Colonic mucosa (tissue), 4 donors: ENCODE measurements at regions not wholly inside any gene's neighbourhood (a gene's known extent, or its start where the extent isn't known, plus 50 kb on each side); places are given as distances from the start of the nearest gene placed in this dataset.

Experiments used
- DNase-seq: peaks from one replicate; pipeline ENCODE4 v3.0.0-alpha.2; 2020
- H3K27ac ChIP-seq: fragments of 200-600 bp; one replicate; pipeline ENCODE4 v1.8.0; 2021
- H3K27me3 ChIP-seq: fragments of 200-600 bp; one replicate; pipeline ENCODE4 v1.8.0; 2021
- H3K36me3 ChIP-seq: fragments of 200-600 bp; one replicate; pipeline ENCODE4 v1.8.0; 2021
- H3K4me1 ChIP-seq: fragments of 200-600 bp; one replicate; pipeline ENCODE4 v1.8.0; 2021; ENCODE audit warnings: mild to moderate bottlenecking
- H3K4me3 ChIP-seq: fragments of 200-600 bp; one replicate; pipeline ENCODE4 v1.8.0; 2021
- H3K9ac ChIP-seq, 2 donors: one replicate each; pipeline ENCODE4 v1.7.0; 2013; ENCODE audit warnings: control low read depth in 2 of 2, low read depth in 2 of 2, low read length in 2 of 2
- H3K9me3 ChIP-seq: fragments of 200-600 bp; one replicate; pipeline ENCODE4 v1.8.0; 2021
- CTCF ChIP-seq: fragments of 200-600 bp; IDR thresholded peaks from one replicate; pipeline ENCODE4 v1.8.0; 2022; ENCODE audit warnings: antibody characterized with exemption, mild to moderate bottlenecking
- intact Hi-C: fragments of 100-400 bp; cut with DNase I; formaldehyde crosslinking; loops from one replicate; pipeline ENCODE4 v1.14.1; 2022
- donor health status: healthy.
- donor health status: DM: no; HTN: no; CAD: no.
- donor health status: DM: no; HTN: no; CAD: no.

GRCh38 chr2:235391921-235392615, 101.8 kb upstream of the AGAP1 start:
- Histone ChIP-seq H3K4me1 (no peaks in the 10 kb centered on the region), H3K9me3 (no peaks in the 10 kb centered on the region), H3K4me3 (no peak overlapping the region), H3K27ac (no peak overlapping the region), H3K9ac (no peak overlapping the region), H3K36me3 (no peaks in the 10 kb centered on the region), H3K27me3 (no peaks in the 10 kb centered on the region)
- no peak for DNase-seq
- intact Hi-C loops = no loop called here
- TF ChIP-seq CTCF = no peak

- no peak overlapping the region for H3K9ac ChIP-seq
- intact Hi-C loops = no loop called here
- no peaks in the 10 kb centered on the region for H3K4me1 ChIP-seq
- no peaks in the 10 kb centered on the region for H3K27me3 ChIP-seq
- no peak overlapping the region for H3K27ac ChIP-seq
- DNase-seq = no peak
- H3K9me3 ChIP-seq = no peaks in the 10 kb centered on the region
- H3K4me3 ChIP-seq = no peak overlapping the region
- H3K36me3 ChIP-seq = no peaks in the 10 kb centered on the region
- no peak for TF ChIP-seq CTCF
Measured at GRCh38 chr2:235394278-235394828, 99.5 kb upstream of the AGAP1 start.

- Histone ChIP-seq H3K9ac (no peak overlapping the region), H3K27ac (no peak overlapping the region), H3K4me1 (no peaks in the 10 kb centered on the region), H3K4me3 (no peak overlapping the region), H3K9me3 (no peaks in the 10 kb centered on the region), H3K36me3 (no peaks in the 10 kb centered on the region), H3K27me3 (no peaks in the 10 kb centered on the region)
- intact Hi-C loops = no loop called here
- DNase-seq = no peak
- no peak for TF ChIP-seq CTCF
Measured at GRCh38 chr2:235396071-235396846, 97.6 kb upstream of the AGAP1 start.

- no peak for TF ChIP-seq CTCF
- Histone ChIP-seq H3K27ac (no peak overlapping the region), H3K9ac (no peak overlapping the region), H3K27me3 (no peaks in the 10 kb centered on the region), H3K4me1 (no peaks in the 10 kb centered on the region), H3K4me3 (no peak overlapping the region), H3K36me3 (no peaks in the 10 kb centered on the region), H3K9me3 (no peaks in the 10 kb centered on the region)
- intact Hi-C loops = no loop called here
- DNase-seq = no peak
Measured at GRCh38 chr2:235398321-235398720, 95.5 kb upstream of the AGAP1 start.

GRCh38 chr2:235399895-235400294, 93.9 kb upstream of the AGAP1 start:
- no peaks in the 10 kb centered on the region for H3K9me3 ChIP-seq
- H3K36me3 ChIP-seq = no peaks in the 10 kb centered on the region
- no peak overlapping the region for H3K27ac ChIP-seq
- no peaks in the 10 kb centered on the region for H3K4me1 ChIP-seq
- H3K4me3 ChIP-seq = no peak overlapping the region
- no peaks in the 10 kb centered on the region for H3K27me3 ChIP-seq
- no peak for TF ChIP-seq CTCF
- DNase-seq = no peak
- no peak overlapping the region for H3K9ac ChIP-seq
- intact Hi-C loops = no loop called here
